Erythroblast (primary cell): ENCODE measurements at regions not wholly inside any gene's neighbourhood (a gene's known extent, or its start where the extent isn't known, plus 50 kb on each side); places are given as distances from the start of the nearest gene placed in this dataset.

Experiments
- GATA1 ChIP-seq: IDR thresholded peaks from 2 replicates; pipeline ENCODE4 v1.6.1; 2011; ENCODE audit warnings: low read depth, mild to moderate bottlenecking, control low read depth, low read length, moderate library complexity
- POLR2A ChIP-seq: IDR thresholded peaks from 2 replicates; pipeline ENCODE4 v1.6.1; 2011; ENCODE audit warnings: mild to moderate bottlenecking, low read length

GRCh38 chr3:188097791-188098190, 56.2 kb upstream of the LPP start:
- TF ChIP-seq POLR2A (no peak), GATA1 (no peak)
